OCI-LY7 (cell line): ENCODE measurements at regions not wholly inside any gene's neighbourhood (a gene's known extent, or its start where the extent isn't known, plus 50 kb on each side); places are given as distances from the start of the nearest gene placed in this dataset.

Experiments used
- BruUV-seq: library from RNA; stranded (reverse); fragments of 400-500 nt; replicated peaks from 2 replicates; lab custom pipeline; 2021; lab: Mats Ljungman, UMichigan
- CTCF ChIA-PET: fragments of 300-600 bp; sonication (Branson Sonifier 250); formaldehyde crosslinking; loops from one replicate; lab custom pipeline; 2022; ENCODE audit warnings: antibody characterized with exemption; ENCODE audit not compliant: unreplicated experiment; lab: Charles Lee
- POLR2A ChIA-PET: fragments of 300-600 bp; sonication (Branson Sonifier 250); formaldehyde crosslinking; loops from one replicate; lab custom pipeline; 2022; ENCODE audit warnings: antibody characterized with exemption; lab: Charles Lee
- DNase-seq: peaks from one replicate; pipeline ENCODE4 v3.0.0-alpha.2; 2015; ENCODE audit warnings: low spot score
- H2AFZ ChIP-seq: fragments of 200-600 bp; sonication (generic), shearing (Covaris generic); 2 replicates; pipeline ENCODE4 v1.6.1; 2014; ENCODE audit warnings: mild to moderate bottlenecking, antibody characterized with exemption, low read length, moderate library complexity
- H3K27ac ChIP-seq: fragments of 200-600 bp; sonication (generic); 2 replicates; pipeline ENCODE4 v1.5.1; 2014; ENCODE audit warnings: mixed run types, low read depth, mild to moderate bottlenecking, moderate library complexity, low read length, inconsistent platforms; ENCODE audit not compliant: poor library complexity, severe bottlenecking
- H3K36me3 ChIP-seq: fragments of 200-600 bp; sonication (generic); 2 replicates; pipeline ENCODE4 v1.6.1; 2014; ENCODE audit warnings: mild to moderate bottlenecking, antibody characterized with exemption, low read length, moderate library complexity, mixed read lengths; ENCODE audit not compliant: insufficient read depth
- H3K4me1 ChIP-seq: fragments of 200-600 bp; sonication (generic); 2 replicates; pipeline ENCODE4 v1.5.1; 2014; ENCODE audit warnings: mild to moderate bottlenecking, low read length; ENCODE audit not compliant: insufficient read depth, poor library complexity, severe bottlenecking
- H3K4me2 ChIP-seq: fragments of 200-600 bp; sonication (generic); 2 replicates; pipeline ENCODE4 v1.6.1; 2014; ENCODE audit warnings: mild to moderate bottlenecking, low read length
- H3K4me3 ChIP-seq: fragments of 200-600 bp; sonication (generic); 2 replicates; pipeline ENCODE4 v1.5.1; 2014; ENCODE audit warnings: mild to moderate bottlenecking, low read depth, low read length; ENCODE audit not compliant: poor library complexity, severe bottlenecking
- H3K79me2 ChIP-seq: fragments of 200-600 bp; sonication (generic); 2 replicates; pipeline ENCODE4 v1.6.1; 2016; ENCODE audit warnings: low read depth, mild to moderate bottlenecking, low read length, moderate library complexity, mixed read lengths; ENCODE audit not compliant: insufficient read depth
- H3K9me2 ChIP-seq: fragments of 200-600 bp; sonication (generic); 2 replicates; pipeline ENCODE4 v1.6.1; 2016; ENCODE audit warnings: mild to moderate bottlenecking, low read length, mixed read lengths; ENCODE audit not compliant: insufficient read depth
- H3K9me3 ChIP-seq: fragments of 200-600 bp; sonication (generic); 2 replicates; pipeline ENCODE4 v1.6.1; 2014; ENCODE audit warnings: mild to moderate bottlenecking, mixed run types, low read length, mixed read lengths
- H4K20me1 ChIP-seq: fragments of 200-600 bp; sonication (generic); 2 replicates; pipeline ENCODE4 v1.6.1; 2014; ENCODE audit warnings: mild to moderate bottlenecking, antibody characterized with exemption, low read length, moderate library complexity, mixed read lengths; ENCODE audit not compliant: insufficient read depth
- CTCF ChIP-seq: fragments of 200-600 bp; sonication (generic); conservative IDR thresholded peaks from 2 replicates; pipeline ENCODE4 v1.5.1; 2014; ENCODE audit warnings: mild to moderate bottlenecking, antibody characterized with exemption, low read length, moderate library complexity, mixed read lengths
- EZH2phosphoT487 ChIP-seq: fragments of 200-600 bp; sonication (generic); IDR thresholded peaks from 2 replicates; pipeline ENCODE4 v1.6.1; 2018; ENCODE audit warnings: low read depth, borderline replicate concordance, mild to moderate bottlenecking, mixed run types, antibody characterized with exemption, low read length, moderate library complexity, mixed read lengths
- intact Hi-C: fragments of 100-400 bp; cut with micrococcal nuclease; formaldehyde crosslinking; loops from one replicate; pipeline ENCODE4 v1.10.0; 2022; ENCODE audit not compliant: unreplicated experiment

- no peaks in the 10 kb centered on the region for H3K79me2 ChIP-seq
- H2AFZ ChIP-seq: no peak overlapping the region
- H3K9me3 ChIP-seq: no peaks in the 10 kb centered on the region
- no peaks in the 10 kb centered on the region for H3K4me1 ChIP-seq
- H3K4me3 ChIP-seq: no peak overlapping the region
- no peak for DNase-seq
- intact Hi-C loops: no loop called here
- no peaks in the 10 kb centered on the region for H3K9me2 ChIP-seq
- H3K36me3 ChIP-seq: no peaks in the 10 kb centered on the region
- no peak overlapping the region for H3K27ac ChIP-seq
- CTCF ChIA-PET: no interaction called here
- no peak overlapping the region for H3K4me2 ChIP-seq
- BruUV-seq: no TSS peak
- POLR2A ChIA-PET: no interaction called here
- TF ChIP-seq EZH2phosphoT487 (no peak), CTCF (no peak)
- no peaks in the 10 kb centered on the region for H4K20me1 ChIP-seq
These were observed 540.3 kb upstream of the LUZP2 start for GRCh38 chr11:23956586-23956985.

- no peak for TF ChIP-seq EZH2phosphoT487
- no peak for DNase-seq
- no peaks in the 10 kb centered on the region for H3K79me2 ChIP-seq
- H3K4me3 ChIP-seq: no peak overlapping the region
- CTCF ChIA-PET: no interaction called here
- no TSS peak for BruUV-seq
- H3K36me3 ChIP-seq: no peaks in the 10 kb centered on the region
- no peaks in the 10 kb centered on the region for H4K20me1 ChIP-seq
- H3K4me1 ChIP-seq: no peaks in the 10 kb centered on the region
- intact Hi-C loops: no loop called here
- POLR2A ChIA-PET: no interaction called here
- no peaks in the 10 kb centered on the region for H3K9me3 ChIP-seq
- no peaks in the 10 kb centered on the region for H3K9me2 ChIP-seq
- H3K4me2 ChIP-seq: no peak overlapping the region
- no peak overlapping the region for H2AFZ ChIP-seq
- no peak overlapping the region for H3K27ac ChIP-seq
These were observed 539.5 kb upstream of the LUZP2 start for GRCh38 chr11:23957314-23957713.

- no peaks in the 10 kb centered on the region for H3K79me2 ChIP-seq
- BruUV-seq: no TSS peak
- H4K20me1 ChIP-seq: no peaks in the 10 kb centered on the region
- ChIA-PET CTCF (no interaction called here), POLR2A (no interaction called here)
- no peaks in the 10 kb centered on the region for H3K9me2 ChIP-seq
- H3K4me3 ChIP-seq: no peak overlapping the region
- no peak overlapping the region for H3K27ac ChIP-seq
- no peak for TF ChIP-seq EZH2phosphoT487
- TF ChIP-seq CTCF: no peak
- DNase-seq: no peak
- H3K36me3 ChIP-seq: no peaks in the 10 kb centered on the region
- no peaks in the 10 kb centered on the region for H3K9me3 ChIP-seq
- H3K4me2 ChIP-seq: no peak overlapping the region
- H3K4me1 ChIP-seq: no peaks in the 10 kb centered on the region
- H2AFZ ChIP-seq: no peak overlapping the region
- intact Hi-C loops: no loop called here
These were observed 537.4 kb upstream of the LUZP2 start for GRCh38 chr11:23959462-23959861.
